ENCODE measurements at regions not wholly inside any gene's neighbourhood (a gene's known extent, or its start where the extent isn't known, plus 50 kb on each side); places are given as distances from the start of the nearest gene placed in this dataset.

DNA sequence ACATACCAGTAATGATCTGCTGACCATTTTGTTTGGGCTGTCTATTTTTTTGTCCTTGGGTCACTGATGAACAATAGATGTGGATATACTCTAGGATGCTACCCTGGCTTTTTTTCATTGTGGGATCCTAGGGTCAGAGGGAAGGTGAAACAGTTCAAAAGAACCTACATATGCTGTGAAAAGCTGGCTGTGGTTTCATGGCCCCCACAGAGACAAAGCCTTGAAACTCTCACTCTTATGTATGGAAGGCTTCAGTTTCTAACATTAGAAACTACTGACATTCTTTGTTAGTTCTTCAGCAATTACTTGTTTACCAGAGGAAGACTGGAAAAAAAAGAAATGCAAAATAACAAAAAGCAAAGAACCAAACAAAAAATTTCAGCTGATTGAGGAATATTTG, 250.7 kb downstream of the FAT3 start (continued):
- TF ChIP-seq, protein P1, sequence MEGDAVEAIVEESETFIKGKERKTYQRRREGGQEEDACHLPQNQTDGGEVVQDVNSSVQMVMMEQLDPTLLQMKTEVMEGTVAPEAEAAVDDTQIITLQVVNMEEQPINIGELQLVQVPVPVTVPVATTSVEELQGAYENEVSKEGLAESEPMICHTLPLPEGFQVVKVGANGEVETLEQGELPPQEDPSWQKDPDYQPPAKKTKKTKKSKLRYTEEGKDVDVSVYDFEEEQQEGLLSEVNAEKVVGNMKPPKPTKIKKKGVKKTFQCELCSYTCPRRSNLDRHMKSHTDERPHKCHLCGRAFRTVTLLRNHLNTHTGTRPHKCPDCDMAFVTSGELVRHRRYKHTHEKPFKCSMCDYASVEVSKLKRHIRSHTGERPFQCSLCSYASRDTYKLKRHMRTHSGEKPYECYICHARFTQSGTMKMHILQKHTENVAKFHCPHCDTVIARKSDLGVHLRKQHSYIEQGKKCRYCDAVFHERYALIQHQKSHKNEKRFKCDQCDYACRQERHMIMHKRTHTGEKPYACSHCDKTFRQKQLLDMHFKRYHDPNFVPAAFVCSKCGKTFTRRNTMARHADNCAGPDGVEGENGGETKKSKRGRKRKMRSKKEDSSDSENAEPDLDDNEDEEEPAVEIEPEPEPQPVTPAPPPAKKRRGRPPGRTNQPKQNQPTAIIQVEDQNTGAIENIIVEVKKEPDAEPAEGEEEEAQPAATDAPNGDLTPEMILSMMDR (conservative IDR thresholded peaks at IDR 0.05; ENCODE audit: low read depth in 2 of 2): no peak
- TF ChIP-seq ZNF331 (CRISPR knock-in tag; IDR thresholded peaks at IDR 0.05; ENCODE audit: low read depth) (no peak), POLR2AphosphoS5 (IDR thresholded peaks at IDR 0.05; ENCODE audit: low read depth) (no peak), ZNF114 (CRISPR knock-in tag; IDR thresholded peaks at IDR 0.05) (no peak)

GRCh38 chr11:92475819-92476218, 251.2 kb downstream of the FAT3 start:
- Mint-ChIP-seq H3K27me3 (ENCODE audit: insufficient read depth, low read depth, poor library complexity) (peaks cover 2% of the 10 kb centered on the region), H3K4me3 (no peak overlapping the region), H3K36me3 (ENCODE audit: low read depth) (no peaks in the 10 kb centered on the region), H3K4me1 (peaks cover 27% of the 10 kb centered on the region), H3K27ac (no peak overlapping the region), H3K9me3 (no peaks in the 10 kb centered on the region)
- H3K4me2 ChIP-seq: no peak overlapping the region
- ATAC-seq (no peak), DNase-seq (ENCODE audit: low spot score) (no peak)
- TF ChIP-seq EZH2 (IDR thresholded peaks at IDR 0.05; ENCODE audit: low read depth, unreplicated experiment) (no peak), ZNF462 (CRISPR knock-in tag; IDR thresholded peaks at IDR 0.05) (no peak), ZNF114 (CRISPR knock-in tag; IDR thresholded peaks at IDR 0.05) (no peak), EZH2phosphoT487 (IDR thresholded peaks at IDR 0.05; ENCODE audit: unreplicated experiment) (no peak), ZNF331 (CRISPR knock-in tag; IDR thresholded peaks at IDR 0.05; ENCODE audit: low read depth) (no peak), NANOG (IDR thresholded peaks at IDR 0.05; ENCODE audit: borderline replicate concordance) (no peak), STAT1 (IDR thresholded peaks at IDR 0.05; ENCODE audit: unreplicated experiment) (no peak), JUNB (IDR thresholded peaks at IDR 0.05; ENCODE audit: unreplicated experiment) (no peak)
- TF ChIP-seq, protein P1 (conservative IDR thresholded peaks at IDR 0.05; ENCODE audit: low read depth in 2 of 2): no peak
- TF ChIP-seq, protein P2, sequence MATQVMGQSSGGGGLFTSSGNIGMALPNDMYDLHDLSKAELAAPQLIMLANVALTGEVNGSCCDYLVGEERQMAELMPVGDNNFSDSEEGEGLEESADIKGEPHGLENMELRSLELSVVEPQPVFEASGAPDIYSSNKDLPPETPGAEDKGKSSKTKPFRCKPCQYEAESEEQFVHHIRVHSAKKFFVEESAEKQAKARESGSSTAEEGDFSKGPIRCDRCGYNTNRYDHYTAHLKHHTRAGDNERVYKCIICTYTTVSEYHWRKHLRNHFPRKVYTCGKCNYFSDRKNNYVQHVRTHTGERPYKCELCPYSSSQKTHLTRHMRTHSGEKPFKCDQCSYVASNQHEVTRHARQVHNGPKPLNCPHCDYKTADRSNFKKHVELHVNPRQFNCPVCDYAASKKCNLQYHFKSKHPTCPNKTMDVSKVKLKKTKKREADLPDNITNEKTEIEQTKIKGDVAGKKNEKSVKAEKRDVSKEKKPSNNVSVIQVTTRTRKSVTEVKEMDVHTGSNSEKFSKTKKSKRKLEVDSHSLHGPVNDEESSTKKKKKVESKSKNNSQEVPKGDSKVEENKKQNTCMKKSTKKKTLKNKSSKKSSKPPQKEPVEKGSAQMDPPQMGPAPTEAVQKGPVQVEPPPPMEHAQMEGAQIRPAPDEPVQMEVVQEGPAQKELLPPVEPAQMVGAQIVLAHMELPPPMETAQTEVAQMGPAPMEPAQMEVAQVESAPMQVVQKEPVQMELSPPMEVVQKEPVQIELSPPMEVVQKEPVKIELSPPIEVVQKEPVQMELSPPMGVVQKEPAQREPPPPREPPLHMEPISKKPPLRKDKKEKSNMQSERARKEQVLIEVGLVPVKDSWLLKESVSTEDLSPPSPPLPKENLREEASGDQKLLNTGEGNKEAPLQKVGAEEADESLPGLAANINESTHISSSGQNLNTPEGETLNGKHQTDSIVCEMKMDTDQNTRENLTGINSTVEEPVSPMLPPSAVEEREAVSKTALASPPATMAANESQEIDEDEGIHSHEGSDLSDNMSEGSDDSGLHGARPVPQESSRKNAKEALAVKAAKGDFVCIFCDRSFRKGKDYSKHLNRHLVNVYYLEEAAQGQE (IDR thresholded peaks at IDR 0.05; ENCODE audit: unreplicated experiment): no peak
- H3K4me3 ChIP-seq: no peak overlapping the region
- no peaks in the 10 kb centered on the region for H3F3A ChIP-seq (replicated peaks; ENCODE audit: low read depth)
- no peak overlapping the region for H2AFZ ChIP-seq
- no peaks in the 10 kb centered on the region for H4K20me1 ChIP-seq (replicated peaks; ENCODE audit: insufficient read depth)
- H3K27ac ChIP-seq (ENCODE audit: low read depth): no peak overlapping the region
- H3K9me2 ChIP-seq (ENCODE audit: insufficient read depth): 0 out of 2 replicates have a peak, but pooled peaks cover 5% of the 10 kb centered on the region
- H3K4me1 ChIP-seq (ENCODE audit: insufficient read depth): peaks cover 5% of the 10 kb centered on the region; the same call in 1 of the 2 replicates
- no peaks in the 10 kb centered on the region for H3K36me3 ChIP-seq (ENCODE audit: insufficient read depth)
- H3K27me3 ChIP-seq (ENCODE audit: insufficient read depth): no peaks in the 10 kb centered on the region
- H3K79me2 ChIP-seq (replicated peaks; ENCODE audit: insufficient read depth): peaks cover 51% of the 10 kb centered on the region

Measured in GM23338 (cell line).